ENCODE measurements at regions not wholly inside any gene's neighbourhood (a gene's known extent, or its start where the extent isn't known, plus 50 kb on each side); places are given as distances from the start of the nearest gene placed in this dataset.

GRCh38 chr2:55102056-55102812 lies 52.0 kb upstream of the RTN4 start:
- no peak for DNase-seq (ENCODE audit: low read depth)
- no peak overlapping the region for H3K4me3 ChIP-seq (ENCODE audit: low read depth, low read length)
- TF ChIP-seq CTCF (IDR thresholded peaks at IDR 0.05; ENCODE audit: low read depth, low read length, missing control alignments), result no peak
- in situ Hi-C loops (cut with HindIII; ENCODE audit: low sequenced_read_pairs), result no loop called here

- no peak for TF ChIP-seq CTCF (IDR thresholded peaks at IDR 0.05; ENCODE audit: low read depth, low read length, missing control alignments)
- H3K4me3 ChIP-seq (ENCODE audit: low read depth, low read length), result no peak overlapping the region
- no peak for DNase-seq (ENCODE audit: low read depth)
- in situ Hi-C loops (cut with HindIII; ENCODE audit: low sequenced_read_pairs), result no loop called here
Observed at GRCh38 chr2:55101466-55101865, 51.2 kb upstream of the RTN4 start.

GRCh38 chr2:55099878-55100820 lies 49.9 kb upstream of the RTN4 start:
- TF ChIP-seq CTCF (IDR thresholded peaks at IDR 0.05; ENCODE audit: low read depth, low read length, missing control alignments), result no peak
- in situ Hi-C loops (cut with HindIII; ENCODE audit: low sequenced_read_pairs), result no loop called here

More at GRCh38 chr2:55099878-55100820, 49.9 kb upstream of the RTN4 start:
- DNase-seq (ENCODE audit: low read depth), result no peak
- no peak overlapping the region for H3K4me3 ChIP-seq (ENCODE audit: low read depth, low read length)
